ENCODE measurements at regions not wholly inside any gene's neighbourhood (a gene's known extent, or its start where the extent isn't known, plus 50 kb on each side); places are given as distances from the start of the nearest gene placed in this dataset.

DNA sequence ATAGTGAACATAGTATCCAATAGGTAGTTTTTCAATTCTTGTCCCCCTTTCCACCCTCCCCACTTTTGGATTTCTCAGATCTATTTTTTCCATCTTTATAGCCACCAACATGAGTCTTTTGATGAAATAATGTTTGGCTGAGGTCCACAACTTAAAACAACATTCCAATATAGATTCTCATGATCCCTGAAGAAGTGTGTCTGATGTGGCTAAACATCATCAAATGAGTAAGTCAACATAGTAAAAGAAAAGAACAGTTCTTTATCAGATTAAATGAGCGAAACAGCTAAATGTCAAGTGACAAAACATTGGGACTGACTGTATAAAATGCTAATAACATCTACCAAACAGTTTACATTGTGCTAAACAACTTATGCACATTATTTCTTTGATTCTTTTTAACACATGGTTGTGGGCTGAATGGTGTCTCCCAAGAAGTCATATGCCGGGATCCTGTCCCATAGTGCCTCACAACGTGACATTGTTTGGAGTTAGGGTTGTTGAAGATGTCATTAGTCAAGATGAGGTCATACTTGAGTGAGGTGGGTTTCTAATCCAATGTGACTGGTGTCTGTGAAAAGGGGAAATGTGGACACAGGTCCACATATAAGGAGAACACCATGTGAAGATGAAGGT is 453.6 kb downstream of the LTN1 start:
- H3K27ac ChIP-seq, result no peak overlapping the region
- H3K4me1 ChIP-seq, result no peaks in the 10 kb centered on the region
- no peak overlapping the region for H3K4me3 ChIP-seq
- no peak for TF ChIP-seq Cebpa-rat (IDR thresholded peaks at IDR 0.05)
- no peaks in the 10 kb centered on the region for H3K27me3 ChIP-seq
- no peaks in the 10 kb centered on the region for H3K9me3 ChIP-seq
- H3K4me2 ChIP-seq, result no peak overlapping the region
- no peaks in the 10 kb centered on the region for H4K20me1 ChIP-seq
- H3K9ac ChIP-seq, result no peak overlapping the region
- H3K36me3 ChIP-seq, result no peaks in the 10 kb centered on the region

DNA sequence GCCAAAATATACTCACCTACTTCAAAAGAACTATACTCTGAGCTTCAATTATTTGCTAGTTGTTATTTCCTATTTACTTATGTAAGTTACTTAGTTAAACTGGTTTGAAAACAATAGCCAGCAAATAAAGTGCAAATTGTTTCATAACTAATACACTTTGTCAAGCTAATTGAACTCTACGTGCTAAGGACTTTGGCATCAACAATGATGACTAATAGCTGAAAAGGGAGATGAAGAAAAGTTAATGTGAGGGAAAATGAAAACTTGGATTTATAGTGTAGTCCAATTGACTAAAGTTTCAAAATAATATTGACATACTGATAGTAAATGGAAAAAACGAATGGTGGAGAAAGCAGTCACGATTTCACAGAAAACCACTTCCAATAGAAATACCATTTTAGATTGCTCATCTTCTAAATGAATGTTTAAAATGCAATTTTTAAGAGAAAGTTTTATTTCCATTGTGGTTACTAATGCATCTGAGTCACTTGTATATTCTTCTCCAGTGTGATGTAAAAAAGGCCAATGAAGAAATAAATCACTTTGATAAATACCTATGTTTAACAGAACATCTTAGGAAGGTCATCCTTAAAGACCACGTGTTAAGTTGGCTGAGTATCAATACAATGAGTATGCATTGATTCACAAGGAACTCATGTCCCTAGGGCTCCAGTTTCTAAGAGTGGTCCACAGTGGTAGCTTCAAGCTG is 455.2 kb downstream of the LTN1 start:
- no peak overlapping the region for H3K9ac ChIP-seq
- H3K4me3 ChIP-seq, result no peak overlapping the region
- H4K20me1 ChIP-seq, result no peaks in the 10 kb centered on the region
- no peak overlapping the region for H3K27ac ChIP-seq
- TF ChIP-seq Cebpa-rat (IDR thresholded peaks at IDR 0.05), result no peak
- H3K9me3 ChIP-seq, result no peaks in the 10 kb centered on the region
- H3K4me1 ChIP-seq, result no peaks in the 10 kb centered on the region
- no peak overlapping the region for H3K4me2 ChIP-seq
- H3K27me3 ChIP-seq, result no peaks in the 10 kb centered on the region
- no peaks in the 10 kb centered on the region for H3K36me3 ChIP-seq

DNA sequence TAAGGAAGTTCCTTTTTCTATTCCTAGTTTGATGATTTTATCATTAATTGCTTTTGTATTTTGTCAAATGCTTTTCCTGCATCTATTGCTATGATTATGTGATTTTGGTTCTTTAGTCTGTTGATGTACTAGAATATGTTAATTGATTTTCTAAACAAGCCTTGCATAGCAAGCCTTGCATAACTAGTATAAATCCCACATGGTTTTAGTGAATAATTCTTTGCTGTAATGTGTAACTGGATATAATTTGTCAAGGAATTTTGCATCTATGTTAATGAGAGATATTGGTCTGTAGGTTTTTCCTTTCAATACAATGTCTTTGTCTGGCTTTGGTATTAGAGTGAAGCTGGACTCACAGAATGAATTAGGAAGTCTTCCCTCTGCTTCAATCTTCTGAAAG is 460.2 kb downstream of the LTN1 start:
- no peak overlapping the region for H3K9ac ChIP-seq
- no peak overlapping the region for H3K4me2 ChIP-seq
- H3K4me3 ChIP-seq, result no peak overlapping the region
- H3K27me3 ChIP-seq, result no peaks in the 10 kb centered on the region
- no peaks in the 10 kb centered on the region for H4K20me1 ChIP-seq
- no peaks in the 10 kb centered on the region for H3K4me1 ChIP-seq
- no peaks in the 10 kb centered on the region for H3K36me3 ChIP-seq
- TF ChIP-seq Cebpa-rat (IDR thresholded peaks at IDR 0.05), result no peak
- no peaks in the 10 kb centered on the region for H3K9me3 ChIP-seq
- no peak overlapping the region for H3K27ac ChIP-seq

DNA sequence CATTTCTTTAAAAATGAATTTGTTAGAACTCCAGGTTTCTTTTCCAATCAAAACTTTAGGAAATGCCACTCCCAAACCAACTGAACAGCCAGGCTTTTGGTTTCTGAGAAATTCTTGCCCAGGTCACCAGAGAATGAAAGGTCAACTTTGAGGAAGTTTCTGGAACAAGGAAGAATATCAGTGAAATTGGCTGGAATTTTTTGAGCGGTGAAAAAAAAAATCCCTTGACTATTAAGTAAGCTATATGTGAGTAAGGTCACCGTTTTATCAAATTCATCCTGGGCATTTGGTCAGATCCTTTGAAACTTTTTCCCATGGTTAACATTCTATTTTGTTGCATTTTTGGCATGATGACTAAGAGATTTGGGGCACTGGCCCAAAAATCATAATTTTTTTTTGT is 469.3 kb downstream of the LTN1 start:
- H3K9ac ChIP-seq, result no peak overlapping the region
- H3K4me1 ChIP-seq, result peaks cover 17% of the 10 kb centered on the region
- no peak overlapping the region for H3K27ac ChIP-seq
- no peak overlapping the region for H3K4me3 ChIP-seq
- H3K4me2 ChIP-seq, result no peak overlapping the region
- no peaks in the 10 kb centered on the region for H3K27me3 ChIP-seq
- H3K36me3 ChIP-seq, result no peaks in the 10 kb centered on the region
- H4K20me1 ChIP-seq, result no peaks in the 10 kb centered on the region
- H3K9me3 ChIP-seq, result no peaks in the 10 kb centered on the region
- TF ChIP-seq Cebpa-rat (IDR thresholded peaks at IDR 0.05), result no peak

DNA sequence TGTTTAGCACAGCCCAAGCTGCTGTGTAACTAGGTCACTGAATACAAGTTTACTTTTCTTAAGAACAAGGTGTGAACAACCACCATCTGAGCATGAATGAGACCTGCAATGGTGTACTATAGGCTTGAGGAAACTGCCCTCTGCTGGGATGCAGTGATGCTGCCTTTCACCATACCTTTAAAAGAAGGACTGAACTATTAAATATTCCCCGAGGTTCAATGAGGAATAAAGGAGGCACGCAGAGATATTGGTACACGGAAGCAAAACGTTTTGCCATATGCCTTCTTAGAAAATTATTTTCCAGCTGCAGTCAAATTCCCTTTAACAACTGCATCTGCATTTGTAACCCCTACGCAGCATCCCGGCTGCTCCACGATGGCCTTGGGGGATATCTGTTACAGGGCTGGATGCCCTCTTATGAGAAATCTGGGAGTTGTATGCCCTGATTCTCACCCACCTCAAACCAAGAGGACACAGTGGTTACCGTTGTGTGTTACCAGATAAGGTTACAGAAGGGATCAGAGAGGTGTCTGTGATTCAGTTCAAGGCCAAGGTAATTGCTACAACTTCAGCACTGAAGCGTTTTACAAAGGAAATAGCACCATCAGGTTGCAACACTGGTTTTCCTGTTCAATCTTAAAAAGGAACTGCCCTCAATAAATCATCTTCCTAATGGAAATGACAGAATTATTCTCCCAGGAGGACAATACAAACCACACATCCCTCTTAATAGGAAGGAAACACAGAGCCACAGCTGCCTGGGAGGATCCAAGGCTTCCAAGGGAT is 470.5 kb downstream of the LTN1 start:
- Histone ChIP-seq H3K4me2 (peak overlapping the region; percentile 66), H3K27ac (no peak overlapping the region), H3K9ac (no peak overlapping the region), H4K20me1 (no peaks in the 10 kb centered on the region), H3K4me3 (no peak overlapping the region), H3K36me3 (no peaks in the 10 kb centered on the region), H3K4me1 (peaks cover 26% of the 10 kb centered on the region), H3K9me3 (no peaks in the 10 kb centered on the region), H3K27me3 (no peaks in the 10 kb centered on the region)
- TF ChIP-seq Cebpa-rat (IDR thresholded peaks at IDR 0.05), result no peak

DNA sequence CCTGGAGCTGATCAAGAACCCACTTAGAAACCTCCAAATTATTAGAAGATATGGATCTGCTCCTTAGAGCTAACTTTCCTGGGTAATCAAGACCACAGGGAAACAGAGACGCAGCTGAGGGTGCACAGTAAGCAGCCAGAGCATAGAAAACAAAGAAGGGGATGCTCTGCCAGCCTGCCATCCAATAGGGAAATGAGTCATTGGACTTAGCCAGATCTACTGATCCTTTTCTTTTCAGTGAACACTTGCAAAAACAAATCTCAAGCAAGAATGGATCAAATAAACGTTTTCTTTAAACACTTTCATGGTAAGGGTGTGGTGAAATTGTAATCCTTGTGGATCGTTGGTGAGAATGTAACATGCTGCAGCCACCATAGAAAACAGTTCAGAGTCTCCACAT is 474.0 kb downstream of the LTN1 start:
- Histone ChIP-seq H3K9me3 (no peaks in the 10 kb centered on the region), H4K20me1 (no peaks in the 10 kb centered on the region), H3K36me3 (no peaks in the 10 kb centered on the region), H3K4me3 (no peak overlapping the region), H3K27ac (no peak overlapping the region), H3K9ac (no peak overlapping the region), H3K27me3 (no peaks in the 10 kb centered on the region), H3K4me1 (peaks cover 31% of the 10 kb centered on the region), H3K4me2 (no peak overlapping the region)
- no peak for TF ChIP-seq Cebpa-rat (IDR thresholded peaks at IDR 0.05)

DNA sequence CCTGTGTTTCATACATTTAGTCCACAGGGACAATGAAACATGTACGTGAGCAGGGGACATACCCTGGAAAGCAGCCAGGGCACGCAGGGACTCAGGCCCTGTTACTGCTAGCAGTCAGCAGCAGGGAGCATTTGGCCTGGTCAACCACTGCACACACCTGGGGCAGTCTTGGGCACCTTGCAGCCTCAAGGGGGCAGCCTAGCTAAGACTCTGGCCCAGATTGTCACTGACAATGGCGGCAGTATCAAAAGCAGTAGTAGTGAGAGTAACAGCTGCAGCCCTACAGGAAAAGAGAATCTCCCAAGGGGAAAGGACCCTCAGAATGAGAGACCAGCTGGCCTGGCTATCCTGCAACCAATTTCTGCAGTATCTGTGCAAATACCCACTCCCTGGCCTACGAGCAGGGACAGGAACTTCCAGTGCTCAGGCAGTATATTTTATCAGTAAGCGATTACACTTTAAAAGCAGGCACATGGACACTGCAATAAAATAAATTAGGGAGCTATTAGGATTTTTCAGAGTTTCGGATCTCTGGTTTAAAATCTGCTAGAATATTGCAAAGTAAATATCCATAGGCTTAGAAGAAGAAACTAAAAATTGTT is 475.6 kb downstream of the LTN1 start:
- Histone ChIP-seq H3K27me3 (no peaks in the 10 kb centered on the region), H3K4me2 (peak overlapping the region; percentile 38), H3K4me1 (peaks cover 25% of the 10 kb centered on the region), H3K36me3 (no peaks in the 10 kb centered on the region), H3K9ac (no peak overlapping the region), H3K27ac (no peak overlapping the region), H3K4me3 (no peak overlapping the region), H4K20me1 (no peaks in the 10 kb centered on the region), H3K9me3 (no peaks in the 10 kb centered on the region)
- TF ChIP-seq Cebpa-rat (IDR thresholded peaks at IDR 0.05), result no peak

DNA sequence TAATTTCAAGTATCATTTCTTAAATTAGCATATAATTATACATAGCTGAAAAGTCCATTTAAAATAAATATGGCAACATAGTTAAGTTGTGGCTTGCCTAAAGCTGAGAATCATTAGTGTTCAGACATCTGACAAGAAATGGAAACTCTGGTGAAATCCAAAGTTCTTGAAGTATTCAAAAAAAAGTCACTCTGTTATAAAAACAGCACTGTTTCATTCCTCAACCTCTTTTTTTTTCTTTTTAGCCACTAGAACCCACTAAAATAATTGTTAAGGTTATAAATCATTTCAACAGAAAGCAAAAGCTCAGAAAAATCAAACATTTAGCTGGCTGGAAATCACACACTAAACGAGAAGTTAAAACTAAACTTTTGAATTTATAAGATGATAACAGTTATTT is 476.7 kb downstream of the LTN1 start:
- Histone ChIP-seq H3K27ac (no peak overlapping the region), H3K27me3 (no peaks in the 10 kb centered on the region), H3K4me1 (peaks cover 17% of the 10 kb centered on the region), H3K4me3 (no peak overlapping the region), H3K9ac (no peak overlapping the region), H4K20me1 (no peaks in the 10 kb centered on the region), H3K36me3 (no peaks in the 10 kb centered on the region), H3K4me2 (no peak overlapping the region), H3K9me3 (no peaks in the 10 kb centered on the region)
- no peak for TF ChIP-seq Cebpa-rat (IDR thresholded peaks at IDR 0.05)

DNA sequence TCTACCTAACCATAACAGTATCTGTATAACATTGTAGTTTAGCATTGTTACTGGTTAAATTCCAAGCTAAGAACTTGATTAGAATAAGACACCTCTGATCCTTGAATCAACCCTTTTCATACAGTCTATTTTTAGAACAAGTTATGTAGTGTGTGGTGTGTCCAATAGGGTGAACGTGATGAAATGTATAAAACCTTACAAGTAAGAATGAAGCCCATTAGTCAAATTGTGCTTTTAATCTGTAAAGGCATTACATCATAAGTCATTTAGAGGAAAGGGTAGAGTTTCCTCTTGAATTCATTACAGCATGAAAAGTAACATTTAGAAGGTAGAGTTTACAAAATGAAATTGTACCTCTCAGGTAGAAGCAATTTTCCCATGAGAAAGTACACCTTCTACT is 479.2 kb downstream of the LTN1 start:
- no peak overlapping the region for H3K27ac ChIP-seq
- no peak overlapping the region for H3K4me2 ChIP-seq
- no peak for TF ChIP-seq Cebpa-rat (IDR thresholded peaks at IDR 0.05)
- H3K27me3 ChIP-seq, result no peaks in the 10 kb centered on the region
- no peaks in the 10 kb centered on the region for H4K20me1 ChIP-seq
- no peak overlapping the region for H3K4me3 ChIP-seq
- no peak overlapping the region for H3K9ac ChIP-seq
- no peaks in the 10 kb centered on the region for H3K36me3 ChIP-seq
- no peaks in the 10 kb centered on the region for H3K9me3 ChIP-seq
- peaks cover 15% of the 10 kb centered on the region for H3K4me1 ChIP-seq

DNA sequence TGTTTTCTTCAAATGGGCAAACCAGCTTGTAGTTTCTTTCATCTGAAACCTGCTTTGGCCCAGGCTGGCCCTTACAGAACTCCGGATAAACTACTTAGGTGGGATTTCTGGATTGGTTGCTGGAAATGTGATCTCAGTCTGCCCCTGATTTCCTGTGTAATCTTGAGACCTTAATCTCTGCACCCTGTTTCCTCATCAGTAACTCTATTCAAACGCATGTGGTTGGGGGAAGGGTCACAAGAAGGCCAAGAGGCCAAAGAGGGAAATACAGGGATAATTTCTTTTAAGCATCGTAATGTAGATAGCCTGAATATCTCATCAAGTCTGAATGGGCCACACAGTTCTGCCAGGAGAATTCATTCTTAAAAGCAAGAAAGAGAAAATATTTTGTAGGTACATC is 483.6 kb downstream of the LTN1 start:
- Histone ChIP-seq H3K36me3 (no peaks in the 10 kb centered on the region), H3K9ac (no peak overlapping the region), H3K4me3 (no peak overlapping the region), H3K4me1 (no peaks in the 10 kb centered on the region), H3K9me3 (peaks cover 17% of the 10 kb centered on the region), H3K4me2 (no peak overlapping the region), H4K20me1 (no peaks in the 10 kb centered on the region), H3K27me3 (no peaks in the 10 kb centered on the region), H3K27ac (no peak overlapping the region)
- TF ChIP-seq Cebpa-rat (IDR thresholded peaks at IDR 0.05), result no peak

Measured in BLaER1 (cell line).